SHP77 (cell line): ENCODE measurements at regions not wholly inside any gene's neighbourhood (a gene's known extent, or its start where the extent isn't known, plus 50 kb on each side); places are given as distances from the start of the nearest gene placed in this dataset.

Experiments
- DNase-seq, 2 experiments: peaks; one replicate each; lab custom pipeline; 2025; lab: John Stamatoyannopoulos, UW

GRCh38 chr1:170376801-170377385, 155.1 kb upstream of the GORAB start:
- DNase-seq, result no peak

GRCh38 chr1:170377440-170377839, 154.5 kb upstream of the GORAB start:
- no peak for DNase-seq

- DNase-seq, result no peak
Observed at GRCh38 chr1:170377896-170378634, 153.9 kb upstream of the GORAB start.

GRCh38 chr1:170385750-170386149, 146.2 kb upstream of the GORAB start:
- DNase-seq, result no peak

- no peak for DNase-seq
Observed at GRCh38 chr1:170388489-170388888, 143.5 kb upstream of the GORAB start.

- DNase-seq, result no peak
Observed at GRCh38 chr1:170395149-170395548, 136.8 kb upstream of the GORAB start.

GRCh38 chr1:170397061-170397460, 134.9 kb upstream of the GORAB start:
- no peak for DNase-seq

GRCh38 chr1:170402476-170403311, 129.3 kb upstream of the GORAB start:
- DNase-seq, result no peak

- no peak for DNase-seq
Observed at GRCh38 chr1:170407138-170407537, 124.8 kb upstream of the GORAB start.

- DNase-seq, result no peak
Observed at GRCh38 chr1:170407581-170407980, 124.4 kb upstream of the GORAB start.

- DNase-seq, result no peak
Observed at GRCh38 chr1:170410401-170411166, 121.4 kb upstream of the GORAB start.

- no peak for DNase-seq
Observed at GRCh38 chr1:170414989-170415709, 116.8 kb upstream of the GORAB start.

GRCh38 chr1:170415710-170416372, 116.1 kb upstream of the GORAB start:
- DNase-seq, result no peak

GRCh38 chr1:170424346-170424745, 107.6 kb upstream of the GORAB start:
- DNase-seq, result no peak

GRCh38 chr1:170426596-170426995, 105.4 kb upstream of the GORAB start:
- DNase-seq, result no peak

- peak in 1 of 2 experiments; percentile 14 for DNase-seq
Observed at GRCh38 chr1:170427002-170427401, 105.0 kb upstream of the GORAB start.

- no peak for DNase-seq
Observed at GRCh38 chr1:170436928-170437327, 95.0 kb upstream of the GORAB start.

- DNase-seq, result no peak
Observed at GRCh38 chr1:170445096-170445495, 86.9 kb upstream of the GORAB start.

- DNase-seq, result no peak
Observed at GRCh38 chr1:170448661-170449158, 83.3 kb upstream of the GORAB start.

- DNase-seq, result peak; percentile 2 to 42
Observed at GRCh38 chr1:170457325-170458050, 74.5 kb upstream of the GORAB start.
